ENCODE measurements at regions not wholly inside any gene's neighbourhood (a gene's known extent, or its start where the extent isn't known, plus 50 kb on each side); places are given as distances from the start of the nearest gene placed in this dataset.

DNA sequence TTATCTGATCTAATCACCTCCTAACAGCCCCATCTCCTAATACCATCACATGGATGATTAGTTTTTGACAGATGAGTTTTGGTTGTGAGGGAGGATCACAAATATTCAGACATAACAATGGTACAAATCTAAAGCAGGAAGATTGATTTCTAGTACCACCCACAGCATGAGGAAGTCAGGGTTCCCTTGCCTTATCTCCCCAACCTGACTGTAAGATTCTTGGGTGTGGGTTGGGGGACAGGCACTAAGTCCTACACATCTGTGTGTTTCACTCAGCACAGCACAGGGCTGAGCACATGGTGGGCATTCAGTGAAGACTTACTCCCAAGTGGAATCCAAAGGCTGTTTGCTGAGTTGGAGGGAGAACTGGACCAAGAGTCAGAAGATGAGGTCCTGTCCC lies 93.8 kb upstream of the CXCR4 start:
- H3K4me3 Mint-ChIP-seq: no peak overlapping the region
- H3K4me1 Mint-ChIP-seq: peaks cover 49% of the 10 kb centered on the region
- ATAC-seq (replicated peaks; ENCODE audit: extremely low read depth, poor library complexity, severe bottlenecking): no peak
- H3K27me3 Mint-ChIP-seq: no peaks in the 10 kb centered on the region
- DNase-seq (ENCODE audit: low spot score in 2 of 2): no peak
- peak overlapping the region; percentile 97 for H3K27ac Mint-ChIP-seq (ENCODE audit: low read depth)
- peaks cover 6% of the 10 kb centered on the region for H3K36me3 Mint-ChIP-seq (ENCODE audit: insufficient read depth)
- no peaks in the 10 kb centered on the region for H3K9me3 Mint-ChIP-seq

GRCh38 chr2:136210822-136211221 lies 92.9 kb upstream of the CXCR4 start:
- no peak overlapping the region for H3K4me3 Mint-ChIP-seq
- no peak for ATAC-seq (replicated peaks; ENCODE audit: extremely low read depth, poor library complexity, severe bottlenecking)
- H3K4me1 Mint-ChIP-seq: peaks cover 49% of the 10 kb centered on the region
- no peaks in the 10 kb centered on the region for H3K9me3 Mint-ChIP-seq
- no peaks in the 10 kb centered on the region for H3K27me3 Mint-ChIP-seq
- H3K27ac Mint-ChIP-seq (ENCODE audit: low read depth): peak overlapping the region; percentile 54
- H3K36me3 Mint-ChIP-seq (ENCODE audit: insufficient read depth): peaks cover 6% of the 10 kb centered on the region
- DNase-seq (ENCODE audit: low spot score in 2 of 2): no peak

GRCh38 chr2:136210455-136210805 lies 92.5 kb upstream of the CXCR4 start:
- H3K9me3 Mint-ChIP-seq: no peaks in the 10 kb centered on the region
- peak overlapping the region; percentile 54 for H3K27ac Mint-ChIP-seq (ENCODE audit: low read depth)
- peaks cover 6% of the 10 kb centered on the region for H3K36me3 Mint-ChIP-seq (ENCODE audit: insufficient read depth)
- DNase-seq (ENCODE audit: low spot score in 2 of 2) (no peak), ATAC-seq (replicated peaks; ENCODE audit: extremely low read depth, poor library complexity, severe bottlenecking) (no peak)
- no peak overlapping the region for H3K4me3 Mint-ChIP-seq
- peaks cover 49% of the 10 kb centered on the region for H3K4me1 Mint-ChIP-seq
- H3K27me3 Mint-ChIP-seq: no peaks in the 10 kb centered on the region

DNA sequence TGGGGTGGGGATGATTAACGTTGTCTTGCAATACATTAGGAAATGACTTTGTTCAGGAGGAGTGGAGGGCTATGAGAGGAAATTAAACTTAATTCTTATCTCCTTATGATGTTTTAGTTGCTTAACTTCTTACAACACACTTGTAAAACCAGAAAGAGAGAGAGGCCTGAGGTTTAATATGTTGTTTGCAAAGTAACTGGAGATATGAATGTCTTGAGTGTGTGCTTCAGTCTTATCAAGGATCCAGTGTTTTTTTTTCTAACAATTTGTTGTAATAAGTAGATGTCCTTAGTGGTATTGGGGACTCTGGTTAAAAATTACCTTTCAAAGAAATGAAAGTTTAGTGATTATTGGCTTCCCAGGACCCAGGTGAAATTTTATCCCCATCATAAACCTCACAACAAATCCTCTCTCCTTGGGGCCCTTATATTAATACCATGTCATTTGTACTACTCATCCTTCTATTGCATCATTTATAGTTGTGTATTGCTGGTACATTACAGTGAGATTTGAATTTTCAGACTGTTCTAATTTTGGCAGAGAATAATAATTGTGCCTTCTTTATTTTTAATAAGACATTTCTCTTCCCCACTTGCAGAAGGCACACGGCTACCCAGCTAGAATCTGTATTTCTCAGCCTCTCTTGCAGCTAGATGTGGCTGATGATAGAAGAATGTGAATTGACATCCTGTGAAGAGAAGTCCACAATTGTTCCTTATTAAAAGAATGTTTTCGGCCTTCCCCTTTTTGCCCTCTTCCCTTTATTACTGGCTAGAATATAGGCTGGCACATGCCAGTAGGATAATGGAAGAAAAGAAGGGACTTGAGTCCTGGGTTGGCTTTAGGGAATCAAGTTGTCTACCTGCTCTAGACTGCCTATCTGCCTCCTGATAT lies 91.9 kb upstream of the CXCR4 start:
- Mint-ChIP-seq H3K4me1 (peaks cover 49% of the 10 kb centered on the region), H3K4me3 (no peak overlapping the region), H3K27ac (ENCODE audit: low read depth) (peak overlapping the region; percentile 54), H3K27me3 (no peaks in the 10 kb centered on the region), H3K36me3 (ENCODE audit: insufficient read depth) (peaks cover 6% of the 10 kb centered on the region), H3K9me3 (no peaks in the 10 kb centered on the region)
- no peak for ATAC-seq (replicated peaks; ENCODE audit: extremely low read depth, poor library complexity, severe bottlenecking)
- DNase-seq (ENCODE audit: low spot score in 2 of 2): no peak

GRCh38 chr2:136208682-136209420 lies 90.9 kb upstream of the CXCR4 start:
- H3K27me3 Mint-ChIP-seq: no peaks in the 10 kb centered on the region
- ATAC-seq (replicated peaks; ENCODE audit: extremely low read depth, poor library complexity, severe bottlenecking): no peak
- no peak for DNase-seq (ENCODE audit: low spot score in 2 of 2)
- H3K4me1 Mint-ChIP-seq: peaks cover 43% of the 10 kb centered on the region
- H3K4me3 Mint-ChIP-seq: no peak overlapping the region
- H3K27ac Mint-ChIP-seq (ENCODE audit: low read depth): no peak overlapping the region
- H3K36me3 Mint-ChIP-seq (ENCODE audit: insufficient read depth): peaks cover 6% of the 10 kb centered on the region
- no peaks in the 10 kb centered on the region for H3K9me3 Mint-ChIP-seq

DNA sequence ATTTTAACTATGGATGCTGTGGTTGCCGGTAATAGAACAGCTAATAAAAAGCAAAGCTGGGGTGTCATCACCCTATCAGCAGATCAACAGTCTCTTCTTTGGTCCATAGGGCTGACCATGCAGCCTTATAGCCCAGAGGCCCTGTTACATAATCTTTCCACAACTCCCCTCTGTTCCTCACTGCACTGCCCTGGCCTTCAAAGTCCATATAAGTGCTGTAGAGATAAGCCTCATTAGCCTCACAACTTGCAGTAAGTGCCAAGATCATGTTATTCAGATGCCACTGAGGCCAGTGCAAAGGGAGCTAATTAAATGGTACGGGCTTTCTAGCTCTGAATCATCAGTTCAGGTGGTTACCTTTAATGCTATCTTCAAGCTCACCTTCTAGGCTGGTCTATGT lies 89.7 kb upstream of the CXCR4 start:
- Mint-ChIP-seq H3K4me3 (no peak overlapping the region), H3K27ac (ENCODE audit: low read depth) (no peak overlapping the region), H3K9me3 (no peaks in the 10 kb centered on the region), H3K27me3 (no peaks in the 10 kb centered on the region), H3K4me1 (peaks cover 31% of the 10 kb centered on the region), H3K36me3 (ENCODE audit: insufficient read depth) (peaks cover 6% of the 10 kb centered on the region)
- no peak for DNase-seq (ENCODE audit: low spot score in 2 of 2)
- no peak for ATAC-seq (replicated peaks; ENCODE audit: extremely low read depth, poor library complexity, severe bottlenecking)

DNA sequence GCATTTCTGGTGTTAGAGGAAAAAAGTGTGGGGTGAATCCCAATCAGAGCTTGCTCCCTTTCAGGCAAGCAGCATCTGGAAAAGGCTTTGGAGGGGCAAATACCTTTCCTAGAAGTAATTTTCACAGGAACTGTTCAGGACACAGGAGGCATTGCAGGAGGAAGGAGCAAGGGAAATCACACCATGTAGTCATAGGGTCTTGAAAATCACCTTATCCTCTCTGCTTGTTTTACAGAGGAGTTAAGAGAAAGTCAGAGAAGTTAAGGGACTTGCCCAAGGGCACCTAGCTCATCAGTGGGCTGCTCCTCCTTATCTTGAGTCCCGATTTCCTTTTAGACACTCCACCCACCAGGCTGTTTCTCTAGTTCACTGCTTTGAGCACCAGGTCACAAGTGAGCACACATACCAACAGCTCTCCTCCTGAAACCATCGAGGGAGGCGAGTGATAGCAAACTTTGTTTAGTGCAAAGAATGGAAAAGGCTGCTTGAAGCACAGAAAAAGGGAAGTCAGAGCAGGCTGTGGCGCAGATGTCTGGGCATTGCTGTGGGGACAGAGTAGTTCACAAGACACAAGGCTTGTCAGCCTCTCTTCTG lies 89.2 kb upstream of the CXCR4 start:
- Mint-ChIP-seq H3K27ac (ENCODE audit: low read depth) (no peak overlapping the region), H3K36me3 (ENCODE audit: insufficient read depth) (peaks cover 6% of the 10 kb centered on the region), H3K27me3 (no peaks in the 10 kb centered on the region), H3K4me3 (no peak overlapping the region), H3K9me3 (no peaks in the 10 kb centered on the region), H3K4me1 (peaks cover 25% of the 10 kb centered on the region)
- DNase-seq (ENCODE audit: low spot score in 2 of 2) (no peak), ATAC-seq (replicated peaks; ENCODE audit: extremely low read depth, poor library complexity, severe bottlenecking) (peak; percentile 41)

GRCh38 chr2:136206613-136207012 lies 88.7 kb upstream of the CXCR4 start:
- Mint-ChIP-seq H3K27ac (ENCODE audit: low read depth) (no peak overlapping the region), H3K4me3 (no peak overlapping the region), H3K27me3 (no peaks in the 10 kb centered on the region), H3K9me3 (no peaks in the 10 kb centered on the region), H3K4me1 (peaks cover 20% of the 10 kb centered on the region), H3K36me3 (ENCODE audit: insufficient read depth) (peaks cover 5% of the 10 kb centered on the region)
- ATAC-seq (replicated peaks; ENCODE audit: extremely low read depth, poor library complexity, severe bottlenecking) (peak; percentile 46), DNase-seq (ENCODE audit: low spot score in 2 of 2) (no peak)

- Mint-ChIP-seq H3K9me3 (no peaks in the 10 kb centered on the region), H3K27me3 (no peaks in the 10 kb centered on the region), H3K27ac (ENCODE audit: low read depth) (no peak overlapping the region), H3K36me3 (ENCODE audit: insufficient read depth) (peaks cover 3% of the 10 kb centered on the region), H3K4me1 (peaks cover 12% of the 10 kb centered on the region), H3K4me3 (no peak overlapping the region)
- ATAC-seq (replicated peaks; ENCODE audit: extremely low read depth, poor library complexity, severe bottlenecking) (no peak), DNase-seq (ENCODE audit: low spot score in 2 of 2) (no peak)
Observed at GRCh38 chr2:136205615-136206014, 87.7 kb upstream of the CXCR4 start.

DNA sequence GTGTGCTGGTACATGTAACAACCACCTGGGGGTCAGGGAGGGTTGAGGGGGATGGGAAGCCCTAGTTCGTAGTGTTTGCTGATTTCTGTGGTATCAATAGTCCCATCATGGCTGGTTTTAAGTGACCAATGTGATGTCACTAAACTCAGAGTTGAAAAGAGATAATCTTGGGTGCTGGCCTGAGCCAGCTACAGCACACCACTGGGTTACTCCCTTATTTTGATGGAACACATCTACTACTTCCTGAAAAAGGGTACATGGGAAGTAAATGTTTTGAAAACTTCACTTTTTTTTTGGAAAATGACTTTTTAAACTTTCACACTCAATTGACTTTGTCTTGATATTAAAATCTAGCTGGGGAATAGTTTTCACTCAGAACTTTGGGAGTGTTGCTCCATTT lies 87.0 kb upstream of the CXCR4 start:
- H3K4me3 Mint-ChIP-seq: no peak overlapping the region
- H3K9me3 Mint-ChIP-seq: no peaks in the 10 kb centered on the region
- no peak overlapping the region for H3K27ac Mint-ChIP-seq (ENCODE audit: low read depth)
- no peaks in the 10 kb centered on the region for H3K27me3 Mint-ChIP-seq
- no peaks in the 10 kb centered on the region for H3K36me3 Mint-ChIP-seq (ENCODE audit: insufficient read depth)
- ATAC-seq (replicated peaks; ENCODE audit: extremely low read depth, poor library complexity, severe bottlenecking) (no peak), DNase-seq (ENCODE audit: low spot score in 2 of 2) (no peak)
- H3K4me1 Mint-ChIP-seq: peaks cover 8% of the 10 kb centered on the region

DNA sequence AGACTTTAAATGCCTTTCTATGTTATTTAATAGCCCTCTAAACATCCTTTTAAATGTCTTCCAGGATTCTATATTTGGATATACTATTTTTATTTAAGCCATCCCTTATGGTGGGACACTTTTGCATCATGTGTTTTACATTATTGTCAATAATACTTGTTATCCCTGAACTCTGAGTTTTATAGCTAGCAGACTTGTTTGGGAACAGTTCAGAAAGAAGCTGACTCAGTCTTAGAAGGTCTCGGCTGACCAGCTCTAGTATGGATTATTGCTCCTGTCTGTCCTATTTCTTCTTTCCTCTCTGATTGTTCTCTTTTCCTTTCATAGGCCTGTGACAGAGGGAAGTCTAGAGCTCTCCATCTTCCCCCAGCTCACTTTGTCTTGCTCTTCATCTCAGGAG lies 77.3 kb upstream of the CXCR4 start:
- Mint-ChIP-seq H3K4me1 (no peaks in the 10 kb centered on the region), H3K27ac (ENCODE audit: low read depth) (peak overlapping the region; percentile 21), H3K4me3 (no peak overlapping the region), H3K36me3 (ENCODE audit: insufficient read depth) (peaks cover 3% of the 10 kb centered on the region), H3K27me3 (no peaks in the 10 kb centered on the region), H3K9me3 (peaks cover 7% of the 10 kb centered on the region)
- ATAC-seq (replicated peaks; ENCODE audit: extremely low read depth, poor library complexity, severe bottlenecking) (no peak), DNase-seq (ENCODE audit: low spot score in 2 of 2) (no peak)

DNA sequence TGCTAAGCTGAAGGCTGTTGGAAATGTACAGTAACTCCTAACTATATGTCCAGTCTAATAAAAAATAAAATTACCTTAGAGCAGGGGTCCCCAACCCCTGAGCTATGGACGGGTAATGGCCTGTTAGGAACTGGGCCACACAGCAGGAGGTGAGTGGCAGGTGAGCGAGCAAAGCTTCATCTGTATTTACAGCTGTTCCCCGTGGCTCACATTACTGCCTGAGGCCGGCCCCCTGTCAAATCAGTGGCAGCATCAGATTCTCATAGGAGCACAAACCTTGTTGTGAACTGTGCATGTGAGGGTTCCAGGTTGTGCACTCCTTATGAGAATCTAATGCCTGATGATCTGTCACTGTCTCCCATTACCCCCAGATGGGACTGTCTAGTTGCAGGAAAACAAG lies 73.1 kb upstream of the CXCR4 start:
- no peaks in the 10 kb centered on the region for H3K4me1 Mint-ChIP-seq

More for the DNA sequence above, 73.1 kb upstream of the CXCR4 start:
- Mint-ChIP-seq H3K27ac (ENCODE audit: low read depth) (no peak overlapping the region), H3K4me3 (no peak overlapping the region), H3K27me3 (no peaks in the 10 kb centered on the region), H3K9me3 (no peaks in the 10 kb centered on the region), H3K36me3 (ENCODE audit: insufficient read depth) (peaks cover 3% of the 10 kb centered on the region)
- DNase-seq (ENCODE audit: low spot score in 2 of 2) (no peak), ATAC-seq (replicated peaks; ENCODE audit: extremely low read depth, poor library complexity, severe bottlenecking) (no peak)

Measured in central memory CD8-positive, alpha-beta T cell (primary cell).